ENCODE measurements at regions not wholly inside any gene's neighbourhood (a gene's known extent, or its start where the extent isn't known, plus 50 kb on each side); places are given as distances from the start of the nearest gene placed in this dataset.

- TF ChIP-seq ZNF8 (CRISPR knock-in tag; IDR thresholded peaks at IDR 0.05) = no peak
- TF ChIP-seq OSR1 (CRISPR knock-in tag; IDR thresholded peaks at IDR 0.05) = no peak
- TF ChIP-seq PATZ1 (CRISPR knock-in tag; IDR thresholded peaks at IDR 0.05; ENCODE audit: borderline replicate concordance) = no peak
- no peak for TF ChIP-seq RARB (CRISPR knock-in tag; IDR thresholded peaks at IDR 0.05)
- TF ChIP-seq ZFP30 (CRISPR knock-in tag; IDR thresholded peaks at IDR 0.05) = no peak
- TF ChIP-seq ZFP3 (CRISPR knock-in tag; IDR thresholded peaks at IDR 0.05) = no peak
- TF ChIP-seq CSDC2 (CRISPR knock-in tag; IDR thresholded peaks at IDR 0.05) = no peak
- TF ChIP-seq SNAI2 (CRISPR knock-in tag; IDR thresholded peaks at IDR 0.05) = no peak
- no peak for ATAC-seq
Observed at GRCh38 chr16:9318764-9319163, 227.3 kb downstream of the HAPSTR1 start.

GRCh38 chr16:9322769-9323168, 231.3 kb downstream of the HAPSTR1 start:
- ATAC-seq = no peak
- TF ChIP-seq ZC3H10 (CRISPR knock-in tag; IDR thresholded peaks at IDR 0.05) = no peak

- TF ChIP-seq ISL1 (CRISPR knock-in tag; IDR thresholded peaks at IDR 0.05) (no peak), PATZ1 (CRISPR knock-in tag; IDR thresholded peaks at IDR 0.05; ENCODE audit: borderline replicate concordance) (no peak), ZC3H10 (CRISPR knock-in tag; IDR thresholded peaks at IDR 0.05) (no peak), ZNF565 (CRISPR knock-in tag; conservative IDR thresholded peaks at IDR 0.05; ENCODE audit: low read depth) (no peak), TSHZ2 (CRISPR knock-in tag; IDR thresholded peaks at IDR 0.05) (no peak), CREB5 (CRISPR knock-in tag; IDR thresholded peaks at IDR 0.05; ENCODE audit: low read depth) (no peak)
Observed at GRCh38 chr16:9323170-9323569, 231.7 kb downstream of the HAPSTR1 start.

GRCh38 chr16:9327253-9327652, 235.8 kb downstream of the HAPSTR1 start:
- TF ChIP-seq PATZ1 (CRISPR knock-in tag; IDR thresholded peaks at IDR 0.05; ENCODE audit: borderline replicate concordance) = no peak
- TF ChIP-seq ESRRG (CRISPR knock-in tag; IDR thresholded peaks at IDR 0.05) = no peak
- no peak for TF ChIP-seq TCF4 (CRISPR knock-in tag; IDR thresholded peaks at IDR 0.05; ENCODE audit: borderline replicate concordance)
- no peak for ATAC-seq

More at GRCh38 chr16:9323170-9323569, 231.7 kb downstream of the HAPSTR1 start:
- no peak for ATAC-seq

GRCh38 chr16:9328411-9328810, 237.0 kb downstream of the HAPSTR1 start:
- no peak for ATAC-seq
- TF ChIP-seq BACH2 (CRISPR knock-in tag; IDR thresholded peaks at IDR 0.05; ENCODE audit: borderline replicate concordance) = no peak
- no peak for TF ChIP-seq TSHZ2 (CRISPR knock-in tag; IDR thresholded peaks at IDR 0.05)
- TF ChIP-seq ZNF70 (CRISPR knock-in tag; IDR thresholded peaks at IDR 0.05) = no peak
- no peak for TF ChIP-seq POU6F1 (CRISPR knock-in tag; IDR thresholded peaks at IDR 0.05; ENCODE audit: borderline replicate concordance, low read depth)
- TF ChIP-seq ZFP3 (CRISPR knock-in tag; IDR thresholded peaks at IDR 0.05) = no peak
- TF ChIP-seq PATZ1 (CRISPR knock-in tag; IDR thresholded peaks at IDR 0.05; ENCODE audit: borderline replicate concordance) = no peak
- TF ChIP-seq SNAI2 (CRISPR knock-in tag; IDR thresholded peaks at IDR 0.05) = no peak

All from SK-N-SH treated with all-trans-retinoic acid at 6 μM for 48 hours (cell line).